Activated T-cell treated with anti-CD3 and anti-CD28 coated beads, Interleukin-2, amount 50 U/mL, for 4 hours (primary cell): ENCODE measurements at regions not wholly inside any gene's neighbourhood (a gene's known extent, or its start where the extent isn't known, plus 50 kb on each side); places are given as distances from the start of the nearest gene placed in this dataset.

Experiments
- ATAC-seq, 2 donors: fragments of 200-7000 bp; cut with Tn5 transposase; one replicate each; pipeline ENCODE4 v1.10.0; 2021
- DNase-seq: peaks from one replicate; pipeline ENCODE4 v3.0.0-alpha.2; 2020
- H3K27me3 Mint-ChIP-seq: one replicate; pipeline ENCODE4 v1.8.0; 2021; ENCODE audit warnings: low read depth, mixed read lengths
- H3K36me3 Mint-ChIP-seq: one replicate; pipeline ENCODE4 v1.8.0; 2022; ENCODE audit warnings: mixed read lengths; ENCODE audit not compliant: insufficient read depth
- H3K4me1 Mint-ChIP-seq: one replicate; pipeline ENCODE4 v1.8.0; 2021; ENCODE audit warnings: low read depth, mixed read lengths
- H3K4me3 Mint-ChIP-seq: one replicate; pipeline ENCODE4 v1.8.0; 2021; ENCODE audit warnings: mild to moderate bottlenecking, moderate library complexity, mixed read lengths
- H3K9me3 Mint-ChIP-seq: one replicate; pipeline ENCODE4 v1.8.0; 2021; ENCODE audit warnings: mixed read lengths

- peaks cover 11% of the 10 kb centered on the region for H3K4me1 Mint-ChIP-seq
- no peaks in the 10 kb centered on the region for H3K9me3 Mint-ChIP-seq
- H3K36me3 Mint-ChIP-seq, result no peaks in the 10 kb centered on the region
- H3K4me3 Mint-ChIP-seq, result peak overlapping the region; percentile 2
- H3K27me3 Mint-ChIP-seq, result peaks cover 26% of the 10 kb centered on the region
- DNase-seq (no peak), ATAC-seq (no peak)
These were observed 82.0 kb upstream of the WSCD2 start for GRCh38 chr12:108047071-108047550.

DNA sequence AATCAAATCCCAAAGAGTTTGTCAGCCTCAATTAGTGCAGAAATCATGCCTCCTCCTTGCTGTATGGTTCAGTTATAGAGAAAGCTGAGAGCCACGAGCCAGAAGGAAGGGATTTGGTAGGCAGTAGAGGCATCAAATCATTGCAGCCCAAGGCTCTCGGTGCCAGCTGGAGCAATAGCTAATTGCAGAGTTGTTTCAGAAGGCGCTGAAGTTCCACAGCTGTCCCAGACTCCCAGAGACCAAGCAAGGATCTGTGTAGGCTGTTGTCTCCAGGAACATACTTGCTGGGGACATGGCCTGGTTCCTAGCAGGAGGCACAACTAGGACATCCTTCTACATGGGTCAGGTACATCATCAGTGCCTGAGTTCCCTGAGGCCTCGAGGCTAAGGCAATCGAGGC lies 80.4 kb upstream of the WSCD2 start:
- no peak for ATAC-seq
- Mint-ChIP-seq H3K27me3 (peaks cover 25% of the 10 kb centered on the region), H3K4me1 (peaks cover 11% of the 10 kb centered on the region), H3K4me3 (no peak overlapping the region), H3K36me3 (no peaks in the 10 kb centered on the region), H3K9me3 (no peaks in the 10 kb centered on the region)
- no peak for DNase-seq

DNA sequence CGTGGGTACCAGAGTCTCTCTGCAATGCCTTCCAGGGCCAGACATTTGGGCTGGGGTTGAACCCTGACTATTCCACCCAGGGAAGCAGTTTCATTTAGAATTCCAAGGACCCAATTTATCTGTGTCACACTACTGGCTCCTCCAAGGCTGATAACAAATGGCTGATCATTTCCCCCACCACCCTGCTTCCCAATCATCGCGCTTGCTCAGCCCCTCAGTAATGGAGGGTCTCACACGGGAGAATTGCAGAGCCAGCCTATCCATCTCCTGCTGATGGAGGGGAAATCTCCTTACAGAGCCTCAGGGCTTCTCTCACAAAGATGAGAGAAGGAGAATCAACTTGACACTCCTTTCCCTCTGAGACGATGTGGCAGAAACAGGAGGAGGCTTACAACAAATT lies 78.4 kb upstream of the WSCD2 start:
- Mint-ChIP-seq H3K4me1 (peaks cover 11% of the 10 kb centered on the region), H3K36me3 (no peaks in the 10 kb centered on the region), H3K4me3 (no peak overlapping the region), H3K9me3 (no peaks in the 10 kb centered on the region), H3K27me3 (peaks cover 23% of the 10 kb centered on the region)
- ATAC-seq (no peak), DNase-seq (no peak)

DNA sequence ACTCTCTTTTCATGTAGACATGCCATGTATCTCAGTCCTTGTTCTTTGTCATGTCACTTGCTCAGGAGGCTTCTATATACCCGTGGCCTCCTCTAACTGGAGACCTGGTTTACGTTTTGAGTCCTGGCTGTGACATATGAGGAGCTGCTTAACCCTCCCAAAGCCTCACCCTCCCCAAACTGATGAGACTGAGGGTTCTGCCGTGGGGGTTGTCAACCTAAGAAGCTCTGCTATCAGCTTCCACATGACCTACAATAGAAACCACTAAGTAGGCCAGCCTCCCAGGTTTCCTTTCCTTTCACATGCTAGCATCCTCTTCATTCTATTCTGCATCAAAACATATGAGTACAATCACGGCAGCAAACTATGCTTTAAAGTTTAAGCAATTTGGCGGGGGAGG lies 76.8 kb upstream of the WSCD2 start:
- no peak for DNase-seq
- Mint-ChIP-seq H3K36me3 (no peaks in the 10 kb centered on the region), H3K27me3 (peaks cover 21% of the 10 kb centered on the region), H3K4me3 (no peak overlapping the region), H3K9me3 (no peaks in the 10 kb centered on the region), H3K4me1 (peaks cover 5% of the 10 kb centered on the region)
- ATAC-seq, result no peak

GRCh38 chr12:108053512-108053911 lies 75.6 kb upstream of the WSCD2 start:
- no peak for ATAC-seq
- Mint-ChIP-seq H3K4me3 (no peak overlapping the region), H3K9me3 (no peaks in the 10 kb centered on the region), H3K4me1 (no peaks in the 10 kb centered on the region), H3K27me3 (peaks cover 21% of the 10 kb centered on the region), H3K36me3 (no peaks in the 10 kb centered on the region)
- DNase-seq, result no peak

- no peak for DNase-seq
- H3K27me3 Mint-ChIP-seq, result peaks cover 21% of the 10 kb centered on the region
- no peaks in the 10 kb centered on the region for H3K9me3 Mint-ChIP-seq
- no peaks in the 10 kb centered on the region for H3K4me1 Mint-ChIP-seq
- H3K36me3 Mint-ChIP-seq, result no peaks in the 10 kb centered on the region
- H3K4me3 Mint-ChIP-seq, result no peak overlapping the region
- no peak for ATAC-seq
These were observed 74.6 kb upstream of the WSCD2 start for GRCh38 chr12:108054496-108054895.

GRCh38 chr12:108055141-108055540 lies 73.9 kb upstream of the WSCD2 start:
- ATAC-seq (no peak), DNase-seq (no peak)
- Mint-ChIP-seq H3K36me3 (no peaks in the 10 kb centered on the region), H3K4me1 (no peaks in the 10 kb centered on the region), H3K4me3 (no peak overlapping the region), H3K27me3 (peaks cover 21% of the 10 kb centered on the region), H3K9me3 (no peaks in the 10 kb centered on the region)

- ATAC-seq, result no peak
- Mint-ChIP-seq H3K9me3 (no peaks in the 10 kb centered on the region), H3K27me3 (peaks cover 11% of the 10 kb centered on the region), H3K4me3 (no peak overlapping the region), H3K36me3 (no peaks in the 10 kb centered on the region), H3K4me1 (no peaks in the 10 kb centered on the region)
- DNase-seq, result no peak
These were observed 69.0 kb upstream of the WSCD2 start for GRCh38 chr12:108060067-108060466.

GRCh38 chr12:108060903-108061302 lies 68.2 kb upstream of the WSCD2 start:
- Mint-ChIP-seq H3K36me3 (no peaks in the 10 kb centered on the region), H3K4me1 (no peaks in the 10 kb centered on the region), H3K4me3 (no peak overlapping the region), H3K27me3 (peaks cover 11% of the 10 kb centered on the region), H3K9me3 (no peaks in the 10 kb centered on the region)
- no peak for DNase-seq
- no peak for ATAC-seq

GRCh38 chr12:108063192-108063591 lies 65.9 kb upstream of the WSCD2 start:
- Mint-ChIP-seq H3K4me1 (no peaks in the 10 kb centered on the region), H3K4me3 (no peak overlapping the region), H3K36me3 (no peaks in the 10 kb centered on the region), H3K9me3 (no peaks in the 10 kb centered on the region), H3K27me3 (peaks cover 3% of the 10 kb centered on the region)
- DNase-seq (no peak), ATAC-seq (no peak)

DNA sequence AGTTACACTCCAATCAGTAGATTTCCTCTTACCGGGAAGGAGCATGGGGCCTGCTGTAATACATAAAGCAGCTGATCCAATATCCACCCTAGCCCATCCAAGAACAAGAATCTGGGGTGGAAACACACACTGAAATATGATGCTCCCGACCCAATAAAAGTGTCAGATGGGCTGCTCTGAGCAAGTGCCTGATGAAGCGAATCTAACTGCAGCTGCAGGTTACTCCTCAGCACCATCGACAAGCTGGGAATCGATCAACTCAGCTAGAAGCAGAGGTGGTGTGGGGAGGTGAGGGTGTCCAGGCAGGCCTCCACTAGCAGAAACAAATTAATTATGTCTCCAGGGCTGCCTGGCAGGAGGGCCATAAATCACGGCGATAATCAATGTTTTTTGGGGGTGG lies 64.0 kb upstream of the WSCD2 start:
- Mint-ChIP-seq H3K9me3 (no peaks in the 10 kb centered on the region), H3K4me3 (no peak overlapping the region), H3K4me1 (no peaks in the 10 kb centered on the region), H3K27me3 (peaks cover 12% of the 10 kb centered on the region), H3K36me3 (no peaks in the 10 kb centered on the region)
- DNase-seq (no peak), ATAC-seq (no peak)

DNA sequence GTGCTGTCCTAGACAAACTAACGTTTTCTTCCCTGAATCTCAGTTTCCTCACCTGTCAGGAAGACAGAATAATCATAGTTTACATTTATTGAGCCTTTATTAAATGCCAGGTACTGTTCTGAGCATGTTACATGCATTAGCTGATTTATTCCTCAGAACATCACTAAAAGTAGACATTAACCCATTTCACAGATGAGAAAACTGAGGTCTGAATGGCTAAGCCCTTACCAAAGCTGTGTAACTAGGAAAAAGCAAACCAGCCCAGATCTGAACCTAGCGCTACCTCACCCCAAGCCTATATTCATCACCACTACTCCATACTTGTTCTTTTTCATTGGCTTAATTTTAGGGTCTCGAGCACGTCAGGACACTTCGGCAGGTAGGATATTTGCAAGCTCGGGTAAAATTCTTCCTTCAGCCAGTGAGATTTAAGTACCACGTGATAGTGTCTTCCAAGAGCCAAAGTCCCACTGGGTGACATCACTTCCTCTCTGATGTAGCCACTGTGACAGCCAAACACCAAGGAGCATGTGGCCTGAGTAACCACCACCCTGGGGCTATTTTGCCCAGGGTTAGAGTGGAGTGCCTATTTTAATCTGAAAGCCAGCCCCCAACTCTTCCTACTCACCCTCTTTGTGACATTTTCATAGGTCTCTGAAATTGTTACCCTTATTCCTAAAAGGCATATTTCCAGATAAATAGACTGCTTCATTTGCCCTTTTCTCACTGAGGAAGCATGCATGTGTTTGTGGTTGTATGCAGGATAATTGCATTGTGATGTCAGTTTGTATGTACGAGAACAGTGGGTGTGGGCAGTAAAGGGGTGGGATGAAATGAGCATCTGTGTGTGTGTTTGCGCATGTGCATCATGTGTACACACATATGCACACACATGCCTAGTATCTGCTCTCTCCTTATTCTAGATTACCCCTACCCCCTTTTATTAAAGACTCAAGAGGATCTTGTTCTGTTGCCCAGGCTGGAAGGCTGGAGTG lies 62.2 kb upstream of the WSCD2 start:
- ATAC-seq (no peak), DNase-seq (no peak)
- Mint-ChIP-seq H3K4me1 (no peaks in the 10 kb centered on the region), H3K4me3 (no peak overlapping the region), H3K27me3 (peaks cover 21% of the 10 kb centered on the region), H3K9me3 (no peaks in the 10 kb centered on the region), H3K36me3 (no peaks in the 10 kb centered on the region)

DNA sequence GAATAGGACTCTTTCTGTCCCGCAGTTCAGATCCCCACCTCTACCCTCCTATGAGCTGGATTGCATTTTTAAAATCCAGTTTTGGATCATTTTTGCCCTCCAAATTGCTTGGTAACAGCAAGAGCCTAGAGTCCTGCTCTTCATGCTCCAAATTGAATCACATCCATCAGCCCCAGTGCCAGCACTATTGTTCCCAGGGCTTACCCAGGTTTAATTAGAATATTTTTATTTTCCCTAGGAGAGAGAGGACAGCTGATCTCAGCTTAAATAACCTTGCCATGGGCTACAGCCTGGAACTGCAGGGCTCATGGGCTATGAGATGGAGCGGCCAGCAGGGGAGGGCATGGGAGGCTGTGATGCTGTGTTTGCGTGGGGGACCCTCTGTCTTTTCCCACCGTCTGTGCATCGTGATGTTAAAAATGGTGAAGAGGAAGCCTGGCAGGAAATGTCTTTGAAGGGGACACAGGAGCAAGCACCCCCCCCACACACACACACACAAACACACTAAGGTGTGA lies 59.4 kb upstream of the WSCD2 start:
- DNase-seq, result no peak
- H3K9me3 Mint-ChIP-seq, result no peaks in the 10 kb centered on the region
- peaks cover 37% of the 10 kb centered on the region for H3K27me3 Mint-ChIP-seq
- H3K4me1 Mint-ChIP-seq, result no peaks in the 10 kb centered on the region
- H3K4me3 Mint-ChIP-seq, result no peak overlapping the region
- H3K36me3 Mint-ChIP-seq, result no peaks in the 10 kb centered on the region
- no peak for ATAC-seq

DNA sequence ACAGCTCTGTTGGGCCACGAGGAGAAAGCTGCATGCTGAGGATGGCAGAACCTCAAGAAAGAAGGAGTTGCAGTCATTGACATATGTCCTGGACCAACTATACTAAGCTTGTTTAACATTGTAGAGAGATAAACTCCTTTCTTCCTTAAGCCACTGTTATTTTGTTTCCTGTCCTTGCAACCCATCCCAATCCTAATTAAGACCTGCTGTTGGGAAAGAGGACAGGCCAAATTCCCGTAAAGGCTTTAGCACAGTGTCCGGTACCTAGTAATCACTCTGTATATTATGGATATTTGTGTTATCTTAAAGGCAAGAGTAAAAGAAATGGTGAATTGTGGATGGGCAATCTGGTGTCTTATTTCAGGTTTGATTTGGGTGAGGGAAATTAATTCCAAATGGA lies 53.5 kb upstream of the WSCD2 start:
- Mint-ChIP-seq H3K4me3 (no peak overlapping the region), H3K9me3 (no peaks in the 10 kb centered on the region), H3K4me1 (no peaks in the 10 kb centered on the region), H3K36me3 (no peaks in the 10 kb centered on the region), H3K27me3 (peaks cover 27% of the 10 kb centered on the region)
- no peak for DNase-seq
- no peak for ATAC-seq

DNA sequence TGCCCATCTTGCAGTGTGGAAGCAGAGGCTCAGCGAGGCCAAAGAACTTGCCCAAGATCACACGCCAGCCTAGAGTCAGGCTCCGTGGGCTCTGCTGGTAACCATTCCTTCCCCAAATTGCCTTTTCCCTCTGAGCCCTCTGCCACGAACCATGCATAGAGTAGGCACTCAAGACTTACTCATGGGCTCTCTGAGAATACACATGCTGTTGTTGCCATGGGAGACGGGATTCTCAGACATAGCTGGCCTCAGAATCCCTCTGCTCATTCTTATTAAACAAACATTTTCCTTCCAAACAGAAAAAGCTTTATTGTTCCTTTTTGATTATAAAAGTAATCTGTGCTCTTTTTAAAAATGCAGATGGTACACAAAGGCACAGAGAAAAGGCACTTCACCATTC lies 52.5 kb upstream of the WSCD2 start:
- ATAC-seq, result no peak
- Mint-ChIP-seq H3K9me3 (no peaks in the 10 kb centered on the region), H3K4me1 (no peaks in the 10 kb centered on the region), H3K36me3 (no peaks in the 10 kb centered on the region), H3K4me3 (no peak overlapping the region), H3K27me3 (peaks cover 29% of the 10 kb centered on the region)
- DNase-seq, result no peak
